ENCODE measurements at regions not wholly inside any gene's neighbourhood (a gene's known extent, or its start where the extent isn't known, plus 50 kb on each side); places are given as distances from the start of the nearest gene placed in this dataset.
"Not testable (repeated sequence)": the region's sequence is repeated elsewhere in the genome, so short reads cannot be mapped to it uniquely, and the experiment has no call there.

- no peak for DNase-seq
These were observed 618.6 kb downstream of the CBLN4 start for GRCh38 chr20:55386686-55387085.

DNA sequence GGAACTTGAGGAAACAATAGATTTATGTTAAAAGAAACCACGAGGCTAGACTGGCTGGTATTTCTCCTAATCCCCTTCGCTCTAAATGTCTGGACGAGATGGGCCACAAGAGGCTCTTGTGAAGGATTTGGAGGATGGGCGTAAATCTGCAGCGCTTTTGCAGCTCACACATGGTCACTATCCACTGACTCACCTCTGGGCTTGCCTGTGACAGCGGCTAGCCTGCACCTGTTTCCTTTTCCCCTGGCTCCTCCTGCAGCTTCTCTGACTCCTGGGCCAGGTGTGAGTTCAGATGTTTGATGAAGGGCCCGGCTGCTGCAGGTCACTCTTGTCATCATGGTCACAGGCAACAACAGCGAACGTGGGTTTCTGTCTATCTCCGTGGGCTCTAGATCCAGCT is 629.4 kb downstream of the CBLN4 start:
- no peak for DNase-seq

DNA sequence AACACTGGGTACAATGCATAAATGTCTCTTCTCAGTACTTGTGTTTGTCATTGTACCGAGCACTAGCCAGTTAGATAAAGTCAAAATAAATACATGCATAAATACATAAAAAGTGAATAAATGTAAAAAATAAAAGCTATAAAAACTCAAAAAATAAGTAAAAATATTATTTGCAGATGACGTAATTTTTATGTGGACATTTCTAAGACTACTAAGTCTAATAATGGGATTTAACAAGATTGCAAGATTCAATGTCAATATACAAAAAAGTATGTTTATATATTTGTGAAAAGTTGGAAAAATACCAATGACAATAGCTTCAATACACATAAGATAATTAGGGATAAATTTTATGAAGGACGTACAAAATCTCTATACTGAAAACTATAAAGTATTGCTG is 639.6 kb downstream of the CBLN4 start:
- no peak for DNase-seq

DNA sequence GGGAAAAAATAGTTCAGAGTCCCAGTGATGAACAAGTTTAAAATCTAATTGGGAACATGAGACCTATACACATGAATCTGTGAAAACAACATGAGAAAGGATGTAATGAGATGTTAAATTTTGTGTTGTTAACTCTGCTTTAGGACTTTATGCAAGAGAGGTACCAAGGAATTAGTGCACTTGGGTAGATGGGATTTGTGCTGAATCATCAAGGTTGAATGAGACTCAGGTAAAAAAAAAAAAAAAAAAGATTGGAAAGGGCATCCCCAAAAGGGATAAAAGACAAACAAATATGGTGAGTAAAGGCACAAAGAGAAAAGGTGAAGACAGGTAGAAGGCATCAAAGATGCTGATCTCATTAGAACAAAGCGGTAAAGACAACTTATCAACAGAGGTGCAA is 644.4 kb downstream of the CBLN4 start:
- DNase-seq, result no peak

GRCh38 chr20:55354720-55355119 is 650.6 kb downstream of the CBLN4 start:
- peak; percentile 79 for DNase-seq

DNA sequence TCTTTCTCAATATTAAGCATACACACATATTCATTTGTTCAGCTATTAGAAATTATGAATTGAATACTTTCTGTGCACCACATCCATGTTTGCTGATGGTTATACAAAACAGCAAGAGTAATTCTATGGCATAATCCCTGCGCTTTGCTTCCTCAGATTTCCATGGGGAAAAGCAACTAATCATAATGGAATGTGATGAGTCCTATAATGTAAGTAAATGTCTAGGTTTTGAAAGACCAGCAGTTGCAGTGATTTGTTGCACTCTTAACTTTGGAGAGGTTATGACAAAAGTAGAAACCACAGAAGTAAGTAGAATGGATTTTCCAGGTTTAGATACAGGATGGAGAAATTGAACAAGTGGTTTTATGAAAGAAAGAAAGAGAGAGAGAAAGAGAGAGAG is 652.1 kb downstream of the CBLN4 start:
- DNase-seq, result no peak

DNA sequence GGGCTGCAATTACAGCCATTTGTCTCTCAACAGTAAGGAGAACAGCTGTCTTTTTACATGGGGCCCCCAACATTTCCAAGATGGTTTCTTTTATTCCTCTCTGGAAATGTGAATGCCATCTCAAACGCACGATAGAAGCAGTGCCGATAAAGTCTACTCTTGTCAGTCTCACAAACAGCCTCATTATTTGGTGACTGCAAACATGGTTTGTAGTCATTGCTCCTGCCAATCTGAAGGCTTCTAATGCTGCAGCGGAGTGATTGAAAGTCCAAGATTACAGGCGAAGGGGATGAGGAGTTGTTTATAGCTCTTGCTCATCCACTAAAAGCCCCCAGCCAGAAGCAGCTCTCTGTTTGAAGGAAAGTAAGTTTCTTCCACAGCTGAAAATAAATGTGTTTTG is 657.1 kb downstream of the CBLN4 start:
- no peak for DNase-seq

GRCh38 chr20:55342822-55343221 is 662.5 kb downstream of the CBLN4 start:
- DNase-seq, result no peak

- no peak for DNase-seq
These were observed 671.5 kb downstream of the CBLN4 start for GRCh38 chr20:55333798-55334197.

- no peak for DNase-seq
These were observed 676.2 kb downstream of the CBLN4 start for GRCh38 chr20:55329108-55329507.

DNA sequence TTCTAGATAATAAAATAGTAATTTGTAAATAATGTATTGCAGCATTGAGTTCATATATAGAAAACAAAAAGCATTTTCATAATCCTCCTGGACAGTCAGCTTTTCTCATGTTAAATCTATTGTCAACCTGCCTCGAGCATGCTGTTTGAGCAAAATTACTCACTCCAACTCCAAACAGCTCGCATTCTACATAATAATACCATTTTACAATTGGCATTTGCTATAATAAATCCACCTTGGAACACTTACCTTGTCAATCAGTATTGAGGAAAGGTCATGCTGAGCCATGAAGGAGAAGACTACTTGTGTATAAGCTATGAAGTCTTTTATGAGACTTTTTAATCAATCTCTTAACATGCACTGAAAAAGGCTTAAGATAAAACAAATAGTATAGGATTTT is 682.6 kb downstream of the CBLN4 start:
- DNase-seq, result no peak

GRCh38 chr20:55316753-55317152 is 688.6 kb downstream of the CBLN4 start:
- no peak for DNase-seq

GRCh38 chr20:55310844-55311243 is 694.5 kb downstream of the CBLN4 start:
- DNase-seq, result not testable (repeated sequence)

GRCh38 chr20:55291261-55291660 is 714.1 kb downstream of the CBLN4 start:
- no peak for DNase-seq

GRCh38 chr20:55283889-55284288 is 721.4 kb downstream of the CBLN4 start:
- DNase-seq, result no peak

DNA sequence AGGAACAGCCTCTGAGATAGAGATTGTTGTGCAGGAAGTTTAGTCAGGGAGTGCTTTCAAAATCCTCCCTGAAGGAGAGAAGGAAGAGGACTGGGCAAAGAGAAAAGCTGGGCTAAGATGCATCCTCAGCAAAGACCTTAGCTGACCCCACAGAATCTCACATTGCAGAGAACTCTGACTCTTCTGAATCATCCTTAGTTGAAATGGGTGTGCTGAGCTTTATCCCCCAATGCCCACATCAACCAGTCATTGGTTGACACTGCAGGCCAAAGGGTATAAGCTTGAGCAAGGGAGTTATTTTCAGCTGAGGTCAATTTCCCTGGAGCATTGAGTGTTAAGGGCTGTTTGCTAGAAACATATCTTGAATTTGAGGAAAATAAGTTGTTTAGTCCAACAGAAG is 732.2 kb downstream of the CBLN4 start:
- DNase-seq, result no peak

- DNase-seq, result no peak
These were observed 733.9 kb downstream of the CBLN4 start for GRCh38 chr20:55271371-55271770.

DNA sequence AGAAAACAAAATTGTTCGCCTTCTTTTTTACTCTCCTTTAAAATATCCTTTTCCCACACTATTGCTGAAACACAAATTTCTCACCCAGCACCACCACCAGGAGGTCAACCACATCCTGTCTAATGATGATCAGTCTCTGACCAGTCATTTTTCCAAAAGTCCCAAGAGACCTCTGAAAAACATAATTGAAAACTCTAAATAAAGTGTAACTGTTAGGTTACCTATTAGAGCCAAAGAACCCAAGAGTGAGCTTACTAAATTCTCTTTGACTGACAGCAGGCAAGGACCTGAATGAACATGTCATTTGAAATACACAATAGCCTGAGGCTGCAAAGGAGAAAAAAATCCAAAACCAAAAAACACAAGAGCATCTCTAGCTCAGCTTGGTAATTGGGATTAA is 735.4 kb downstream of the CBLN4 start:
- DNase-seq, result no peak

- DNase-seq, result no peak
These were observed 739.0 kb downstream of the CBLN4 start for GRCh38 chr20:55266361-55266760.

DNA sequence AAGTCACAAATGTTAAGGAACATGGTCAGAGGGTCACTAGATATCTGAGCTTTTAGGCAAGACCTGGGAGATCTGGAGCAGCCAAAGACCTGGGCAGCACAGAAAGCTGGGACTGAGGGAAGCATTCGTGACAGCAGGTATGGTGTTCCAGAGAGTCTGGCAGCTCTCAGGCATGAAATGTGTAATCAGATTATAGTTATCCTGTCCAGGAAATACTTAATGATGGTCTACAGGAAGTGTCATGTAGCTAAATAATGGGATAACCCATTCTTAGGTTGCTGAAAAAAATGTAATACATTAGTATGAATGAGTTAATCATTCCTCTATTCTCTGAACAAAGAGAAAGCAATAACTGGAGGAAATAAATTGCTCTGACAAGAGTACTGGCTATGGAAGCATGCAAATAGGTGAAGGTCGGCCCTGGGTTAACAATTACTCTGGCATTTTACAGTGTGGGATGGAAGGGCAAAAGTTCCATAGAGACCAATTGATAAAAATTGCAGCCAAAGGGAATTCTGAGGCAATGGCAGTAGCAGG is 740.5 kb downstream of the CBLN4 start:
- no peak for DNase-seq

DNA sequence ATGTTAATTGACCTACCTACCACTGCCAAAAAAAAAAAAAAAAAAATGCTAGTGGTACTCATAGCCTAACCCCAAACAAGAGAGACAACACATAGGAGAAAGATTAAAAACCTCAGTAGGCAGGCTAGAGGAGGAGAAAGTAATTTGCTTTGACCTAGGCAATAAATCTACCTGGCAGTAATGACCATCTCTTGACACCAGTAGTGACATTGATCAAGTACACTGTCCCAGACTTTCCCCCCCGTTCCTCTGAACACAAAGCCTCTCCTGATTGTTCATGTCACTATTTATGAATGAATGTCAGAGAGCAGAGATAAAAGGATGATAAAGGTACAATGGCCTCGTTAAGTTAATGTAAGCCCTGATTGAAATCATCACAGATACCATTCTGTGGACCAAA is 746.8 kb downstream of the CBLN4 start:
- no peak for DNase-seq

DNA sequence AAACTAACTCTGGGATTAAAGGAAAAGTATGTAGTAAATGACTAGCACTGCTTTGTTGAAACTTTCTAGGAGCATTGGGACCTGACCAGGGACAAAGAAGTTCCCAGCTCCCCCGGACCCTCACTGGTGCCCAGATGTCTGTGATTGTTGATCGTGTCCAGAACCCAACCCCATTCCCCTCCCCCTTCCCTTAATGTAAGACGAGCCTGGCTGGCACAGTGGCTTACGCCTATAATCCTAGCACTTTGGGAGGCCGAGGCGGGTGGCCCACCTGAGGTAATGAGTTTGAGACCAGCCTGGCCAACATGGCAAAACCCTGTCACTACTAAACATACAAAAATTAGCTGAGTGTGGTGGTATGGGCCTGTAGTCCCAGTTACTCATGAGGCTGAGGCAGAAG is 750.3 kb downstream of the CBLN4 start:
- DNase-seq, result no peak

DNA sequence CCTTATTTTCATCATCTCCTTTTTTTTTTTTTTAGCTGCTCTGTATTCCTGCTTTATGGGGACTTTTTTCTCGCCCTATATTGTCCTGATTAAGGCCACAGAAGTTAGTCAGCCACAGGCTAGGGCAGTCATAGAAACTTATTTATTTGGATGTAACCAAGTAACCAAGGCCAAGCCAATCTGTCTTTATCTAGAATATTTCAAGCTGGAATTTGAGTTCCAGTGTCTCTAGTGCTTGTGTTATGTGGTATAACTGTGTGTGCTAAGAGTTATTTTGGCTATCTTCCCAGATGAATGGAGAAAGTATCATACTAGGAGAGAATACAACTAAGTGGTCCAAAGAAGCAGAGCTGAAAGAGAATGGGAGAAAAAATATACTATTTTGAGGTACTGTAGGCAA is 751.5 kb downstream of the CBLN4 start:
- no peak for DNase-seq

DNA sequence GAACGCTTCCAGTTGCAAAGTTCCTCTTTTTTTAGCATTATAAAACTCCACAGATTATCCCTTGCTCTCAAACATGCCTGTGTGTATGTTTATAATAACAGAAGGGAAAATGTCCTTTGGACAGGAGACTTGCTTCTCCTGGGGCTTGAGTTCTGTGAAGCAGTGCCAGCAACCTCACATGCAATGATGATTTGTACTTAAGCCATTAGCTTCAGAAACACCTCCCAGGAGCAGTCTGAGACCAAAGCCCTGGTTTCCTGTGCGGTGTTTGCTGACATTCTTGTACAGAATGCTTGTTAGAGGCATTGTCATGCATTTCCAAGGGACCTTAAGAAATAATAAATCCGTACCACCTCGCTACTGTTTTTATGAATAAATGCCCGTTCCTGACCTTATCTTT is 752.8 kb downstream of the CBLN4 start:
- no peak for DNase-seq

DNA sequence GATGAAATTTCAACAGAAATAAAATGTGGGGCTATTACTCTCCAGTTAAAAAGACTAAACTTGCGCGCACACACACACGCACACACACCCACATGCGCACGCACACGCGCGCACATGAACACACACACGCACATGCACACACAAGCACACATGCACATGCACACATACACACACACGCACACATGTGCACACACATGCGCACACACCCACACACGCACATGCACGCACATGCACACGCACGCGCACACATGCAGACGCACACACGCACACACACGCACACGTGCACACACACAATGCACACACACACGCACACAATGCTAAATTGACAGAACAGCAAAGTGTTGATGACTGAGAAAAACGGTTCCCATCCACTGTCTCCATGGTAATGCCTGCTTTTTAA is 754.1 kb downstream of the CBLN4 start:
- DNase-seq, result no peak

DNA sequence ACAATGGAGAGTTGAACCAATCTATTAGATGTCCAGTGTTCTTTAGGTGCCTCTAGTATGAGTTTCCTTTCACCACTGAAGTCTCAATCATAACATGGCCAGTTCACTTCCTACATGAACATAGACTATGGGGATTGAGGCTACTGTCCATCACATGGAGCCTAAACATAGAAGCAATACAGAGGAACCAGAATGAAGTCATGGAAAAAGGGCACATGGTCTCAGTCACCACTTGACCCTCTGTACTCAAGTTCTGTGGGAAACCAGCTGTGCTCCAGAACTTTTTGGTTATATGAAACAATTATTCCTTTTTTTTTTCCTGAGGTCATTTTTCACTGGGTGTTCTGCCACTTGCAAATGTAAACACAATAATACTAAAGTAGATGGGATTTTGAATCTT is 762.5 kb downstream of the CBLN4 start:
- DNase-seq, result no peak

Measured in COR-L47 (cell line).